PFSK-1 (cell line): ENCODE measurements at regions not wholly inside any gene's neighbourhood (a gene's known extent, or its start where the extent isn't known, plus 50 kb on each side); places are given as distances from the start of the nearest gene placed in this dataset.

Source experiments
- FOXP2 ChIP-seq: optimal IDR thresholded peaks from 2 replicates; pipeline ENCODE3; 2011; ENCODE audit warnings: borderline replicate concordance, control low read depth, inconsistent platforms; ENCODE audit not compliant: insufficient read depth; ENCODE audit errors: extremely low read length, extremely low read depth
- POLR2AphosphoS5 ChIP-seq: IDR thresholded peaks from 2 replicates; pipeline ENCODE4 v1.6.1; 2012; ENCODE audit warnings: low read depth, mild to moderate bottlenecking, control low read depth, low read length, moderate library complexity
- REST ChIP-seq, 2 experiments: IDR thresholded peaks; 2 replicates each; pipeline versions ENCODE4 v1.6.1 to v1.8.0; 2011 to 2012; ENCODE audit warnings: low read depth in 2 of 2, low read length in 2 of 2, control low read depth in 1 of 2, inconsistent platforms in 1 of 2, mild to moderate bottlenecking in 1 of 2, moderate library complexity in 1 of 2; ENCODE audit not compliant: insufficient read depth in 1 of 2
- SIN3A ChIP-seq: IDR thresholded peaks from 2 replicates; pipeline ENCODE4 v1.6.1; 2012; ENCODE audit warnings: mild to moderate bottlenecking, low read length, moderate library complexity, borderline replicate concordance; ENCODE audit not compliant: insufficient read depth
- TAF1 ChIP-seq: IDR thresholded peaks from 2 replicates; pipeline ENCODE4 v1.6.1; 2012; ENCODE audit warnings: low read length, control low read depth, borderline replicate concordance; ENCODE audit not compliant: insufficient read depth

- no peak for TF ChIP-seq REST (IDR thresholded peaks at IDR 0.05; ENCODE audit: insufficient read depth in 1 of 2, low read depth in 2 of 2, low read length in 2 of 2)
- no peak for TF ChIP-seq FOXP2
- no peak for TF ChIP-seq POLR2AphosphoS5
Measured at GRCh38 chr1:182291584-182292192, 99.9 kb downstream of the GLUL start.

GRCh38 chr1:182288749-182289604 is 102.6 kb downstream of the GLUL start:
- TF ChIP-seq REST (IDR thresholded peaks at IDR 0.05; ENCODE audit: insufficient read depth in 1 of 2, low read depth in 2 of 2, low read length in 2 of 2) (no peak), FOXP2 (no peak), TAF1 (no peak), SIN3A (no peak), POLR2AphosphoS5 (no peak)

GRCh38 chr1:182286761-182287160 is 104.8 kb downstream of the GLUL start:
- TF ChIP-seq FOXP2, result no peak
- no peak for TF ChIP-seq REST (IDR thresholded peaks at IDR 0.05; ENCODE audit: insufficient read depth in 1 of 2, low read depth in 2 of 2, low read length in 2 of 2)
- no peak for TF ChIP-seq TAF1

GRCh38 chr1:182283746-182284544 is 107.6 kb downstream of the GLUL start:
- TF ChIP-seq TAF1 (no peak), POLR2AphosphoS5 (no peak), REST (IDR thresholded peaks at IDR 0.05; ENCODE audit: insufficient read depth in 1 of 2, low read depth in 2 of 2, low read length in 2 of 2) (no peak), SIN3A (no peak), FOXP2 (no peak)
